ENCODE measurements at regions not wholly inside any gene's neighbourhood (a gene's known extent, or its start where the extent isn't known, plus 50 kb on each side); places are given as distances from the start of the nearest gene placed in this dataset.
A peak's percentile ranks its signal among the peaks of the same experiment; 100 is the strongest.
"Not testable (repeated sequence)": the region's sequence is repeated elsewhere in the genome, so short reads cannot be mapped to it uniquely, and the experiment has no call there.

- not testable (repeated sequence) for DNase-seq (ENCODE audit: low spot score)
Observed at GRCh38 chr6:167690167-167690922, 136.4 kb upstream of the AFDN start.

- DNase-seq (ENCODE audit: low spot score) = peak; percentile 22
Observed at GRCh38 chr6:167690931-167691330, 135.8 kb upstream of the AFDN start.

DNA sequence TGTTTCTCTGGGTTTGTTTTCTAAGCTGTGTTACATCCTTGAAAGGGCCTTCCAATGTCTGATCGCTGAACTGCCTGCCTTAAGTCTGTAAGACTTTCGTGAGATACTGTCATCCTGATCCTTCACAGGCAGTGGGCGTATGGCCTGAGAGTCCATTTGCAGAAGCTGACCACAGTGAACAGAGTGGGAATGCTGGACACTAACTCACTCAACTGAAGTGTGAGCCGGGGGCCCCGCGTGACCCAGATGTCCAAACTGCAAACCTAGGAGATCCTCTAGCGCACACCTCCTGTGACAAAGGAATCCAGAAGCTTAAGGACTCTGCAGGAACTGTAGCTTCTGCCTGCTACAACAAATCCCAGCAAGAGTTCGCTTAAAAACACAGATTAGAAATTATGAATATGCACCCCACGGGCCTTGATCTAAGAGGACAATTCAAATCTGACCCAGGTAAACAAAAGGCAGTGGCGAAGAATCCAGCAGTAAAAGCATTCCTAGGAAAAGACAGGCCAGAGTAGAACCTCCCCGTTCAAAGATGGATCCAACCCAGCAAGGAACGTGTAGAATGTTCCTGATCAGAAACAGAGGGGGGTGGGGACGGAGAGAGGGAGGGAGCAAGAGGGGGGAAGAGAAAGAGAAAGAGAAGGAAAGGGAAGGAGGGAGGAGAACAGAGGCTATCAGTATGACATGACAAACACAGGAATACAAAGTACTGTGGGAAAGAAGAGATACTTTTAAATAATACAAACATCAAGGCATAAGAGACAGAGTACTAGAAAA, 135.0 kb upstream of the AFDN start:
- no peak for DNase-seq (ENCODE audit: low spot score)

- not testable (repeated sequence) for DNase-seq (ENCODE audit: low spot score)
Observed at GRCh38 chr6:167693478-167693877, 133.2 kb upstream of the AFDN start.

- DNase-seq (ENCODE audit: low spot score) = no peak
Observed at GRCh38 chr6:167695831-167696230, 130.9 kb upstream of the AFDN start.

GRCh38 chr6:167696296-167696695, 130.4 kb upstream of the AFDN start:
- DNase-seq (ENCODE audit: low spot score) = no peak

- peak; percentile 29 for DNase-seq (ENCODE audit: low spot score)
Observed at GRCh38 chr6:167697316-167697715, 129.4 kb upstream of the AFDN start.

GRCh38 chr6:167698540-167698939, 128.2 kb upstream of the AFDN start:
- DNase-seq (ENCODE audit: low spot score) = no peak

- peak; percentile 76 for DNase-seq (ENCODE audit: low spot score)
Observed at GRCh38 chr6:167699141-167699931, 127.4 kb upstream of the AFDN start.

DNA sequence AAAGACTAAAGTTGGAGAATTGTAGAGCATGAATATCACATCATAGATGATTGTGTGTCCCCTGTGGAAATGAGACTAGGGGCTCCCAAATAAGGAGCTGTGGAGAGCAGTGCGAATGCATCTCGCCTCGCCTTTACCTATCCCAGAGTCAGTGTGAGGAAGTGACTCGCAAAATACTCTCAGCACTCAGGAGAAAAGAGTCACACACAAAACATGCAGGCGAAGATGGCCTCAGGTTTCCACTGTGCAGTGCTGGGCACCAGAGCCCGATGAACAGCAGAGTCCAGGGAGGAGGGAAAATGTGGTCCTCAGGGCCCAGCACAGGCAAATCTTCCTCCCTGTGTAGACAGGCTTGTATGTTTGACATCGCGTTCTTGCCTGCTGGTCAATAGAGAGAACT, 126.5 kb upstream of the AFDN start:
- DNase-seq (ENCODE audit: low spot score) = no peak

DNA sequence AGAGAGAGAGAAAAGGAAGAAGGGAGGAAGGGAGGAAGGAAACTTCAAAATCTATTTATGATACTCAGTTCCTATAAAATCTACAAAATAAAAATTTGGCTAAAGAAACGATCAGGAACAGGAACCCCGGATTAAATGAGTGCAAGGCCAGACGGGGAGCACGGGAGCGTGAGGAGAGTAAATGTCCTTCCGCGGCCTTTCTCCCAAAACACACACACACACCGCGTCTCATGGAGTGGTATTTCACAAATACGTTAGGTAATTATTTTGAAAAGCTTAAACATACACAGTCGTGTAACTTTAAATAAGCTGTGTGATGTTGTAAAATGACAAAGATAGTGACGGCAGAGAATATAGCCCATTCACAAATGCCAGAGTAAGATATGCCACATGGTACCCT, 125.7 kb upstream of the AFDN start:
- no peak for DNase-seq (ENCODE audit: low spot score)

GRCh38 chr6:167702241-167702827, 124.4 kb upstream of the AFDN start:
- no peak for DNase-seq (ENCODE audit: low spot score)

GRCh38 chr6:167703347-167703746, 123.4 kb upstream of the AFDN start:
- DNase-seq (ENCODE audit: low spot score) = no peak

DNA sequence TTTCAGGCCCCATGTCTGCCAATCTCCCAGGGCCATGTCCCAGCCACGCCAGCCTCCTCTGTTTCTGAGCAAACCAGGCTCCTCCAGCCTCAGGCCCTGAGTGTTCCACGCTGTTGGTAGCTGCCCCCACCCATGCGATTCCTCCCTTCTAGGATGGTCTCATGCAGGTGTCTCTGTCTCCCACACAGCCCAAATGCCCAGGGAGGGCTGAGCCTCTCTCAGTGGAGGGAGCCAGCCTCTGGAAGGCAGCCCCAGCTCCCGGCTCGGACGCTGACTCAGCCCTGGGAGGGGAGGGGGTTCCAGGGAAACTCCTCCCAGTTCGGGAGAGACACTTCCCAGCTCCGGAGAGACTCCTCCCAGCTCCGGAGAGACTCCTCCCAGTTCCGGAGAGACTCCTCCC, 122.9 kb upstream of the AFDN start:
- no peak for DNase-seq (ENCODE audit: low spot score)

GRCh38 chr6:167704396-167704901, 122.3 kb upstream of the AFDN start:
- DNase-seq (ENCODE audit: low spot score) = no peak

GRCh38 chr6:167705211-167705750, 121.4 kb upstream of the AFDN start:
- DNase-seq (ENCODE audit: low spot score) = no peak

GRCh38 chr6:167706313-167707109, 120.2 kb upstream of the AFDN start:
- DNase-seq (ENCODE audit: low spot score) = no peak

DNA sequence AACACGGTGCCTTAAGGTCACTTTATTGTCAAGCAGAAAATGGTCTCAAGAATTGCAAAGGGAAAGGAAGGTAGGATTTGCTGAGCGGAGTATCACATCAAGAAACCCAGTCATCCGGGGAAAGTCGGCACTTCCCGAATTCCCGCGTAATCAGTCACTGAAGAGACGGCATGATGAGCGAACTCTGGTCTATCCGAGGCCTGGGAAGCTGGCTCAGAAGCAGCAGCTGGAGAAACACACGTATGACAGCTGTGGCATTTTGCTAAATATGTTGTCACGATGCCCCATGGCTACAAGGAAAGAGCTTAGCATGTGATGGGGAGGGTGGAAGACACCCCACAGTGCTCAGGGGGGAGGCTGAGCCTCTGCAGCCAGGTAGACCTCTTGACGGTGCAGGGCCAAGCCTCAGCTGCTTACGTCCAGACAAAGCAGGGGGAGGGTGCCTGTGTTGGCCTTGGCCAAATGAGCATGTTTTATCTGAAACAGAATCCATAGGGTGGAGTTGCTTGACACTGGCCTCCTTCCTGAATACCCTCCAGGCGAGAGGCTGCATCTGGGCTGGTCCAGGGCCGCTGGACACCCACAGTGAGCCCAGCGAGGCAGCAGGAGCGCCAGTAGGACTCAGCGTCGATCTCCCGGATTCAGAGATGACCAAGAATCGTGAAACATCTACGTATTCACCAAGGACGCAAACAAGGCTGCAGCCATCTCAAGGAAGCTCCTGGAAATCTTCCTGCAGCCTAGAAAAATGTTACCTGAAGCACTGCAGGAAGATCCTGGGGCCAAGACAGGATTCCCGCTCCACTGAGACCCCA, 118.8 kb upstream of the AFDN start:
- no peak for DNase-seq (ENCODE audit: low spot score)

GRCh38 chr6:167708501-167709094, 118.1 kb upstream of the AFDN start:
- DNase-seq (ENCODE audit: low spot score) = no peak

DNA sequence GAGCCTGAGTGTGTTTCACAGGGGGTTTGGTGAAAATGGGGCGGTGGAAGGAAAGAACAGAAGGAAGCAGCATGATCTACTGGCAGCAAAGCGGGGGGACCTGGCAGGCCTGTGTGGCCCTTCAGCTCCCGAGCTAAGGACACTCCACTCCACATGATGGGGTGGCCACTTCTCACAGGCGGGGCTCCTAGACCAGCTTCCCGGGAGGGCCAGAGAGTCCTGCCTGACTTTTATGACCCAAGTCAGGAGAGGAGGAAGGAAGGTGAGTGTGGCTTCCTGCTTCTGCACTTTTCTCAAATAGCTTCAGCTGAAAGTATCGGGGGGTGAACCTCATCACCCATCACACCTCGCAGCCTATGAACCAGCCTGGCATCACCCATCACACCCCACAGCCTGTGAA, 117.5 kb upstream of the AFDN start:
- DNase-seq (ENCODE audit: low spot score) = no peak

Data from pons (tissue), 1 donor.